ENCODE measurements at regions not wholly inside any gene's neighbourhood (a gene's known extent, or its start where the extent isn't known, plus 50 kb on each side); places are given as distances from the start of the nearest gene placed in this dataset.

DNA sequence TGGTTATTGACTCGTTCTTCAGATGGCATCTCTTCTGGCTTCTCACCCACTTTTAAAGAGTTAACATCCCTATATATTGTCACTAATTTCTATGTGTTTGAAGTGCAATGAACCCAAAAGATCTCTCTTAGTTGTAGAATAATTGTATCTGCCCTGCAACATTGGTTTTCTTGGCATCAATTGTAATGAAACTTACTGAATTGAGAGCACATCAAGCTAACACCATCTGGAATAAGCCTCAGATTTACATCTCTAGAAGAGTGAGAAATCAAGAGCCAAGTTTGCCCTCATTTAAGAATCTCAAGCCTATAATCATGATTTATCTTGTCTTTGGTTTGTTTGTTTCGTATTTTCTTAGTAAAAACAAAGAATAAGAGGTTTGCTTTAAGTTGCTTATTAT, 372.6 kb upstream of the LRRC7 start:
- TF ChIP-seq CTCF (IDR thresholded peaks at IDR 0.05) (no peak), EP300 (IDR thresholded peaks at IDR 0.05) (no peak), POLR2A (IDR thresholded peaks at IDR 0.05) (no peak), POLR2AphosphoS5 (IDR thresholded peaks at IDR 0.05) (no peak)
